Nephron (organoid): ENCODE measurements at regions not wholly inside any gene's neighbourhood (a gene's known extent, or its start where the extent isn't known, plus 50 kb on each side); places are given as distances from the start of the nearest gene placed in this dataset.

Experiments used
- H3K27ac Mint-ChIP-seq, 3 experiments: 2 replicates each; pipeline ENCODE4 v1.8.0; 2020; ENCODE audit warnings: mixed read lengths in 3 of 3, mild to moderate bottlenecking in 2 of 3, moderate library complexity in 1 of 3
- H3K27me3 Mint-ChIP-seq: 2 replicates; pipeline ENCODE4 v1.8.0; 2021; ENCODE audit warnings: low read depth, mild to moderate bottlenecking, moderate library complexity, mixed read lengths
- H3K36me3 Mint-ChIP-seq: 2 replicates; pipeline ENCODE4 v1.8.0; 2020; ENCODE audit warnings: low read depth, mixed read lengths
- H3K4me1 Mint-ChIP-seq: 2 replicates; pipeline ENCODE4 v1.8.0; 2020; ENCODE audit warnings: mixed read lengths
- H3K4me3 Mint-ChIP-seq, 3 experiments: 2 replicates each; pipeline ENCODE4 v1.8.0; 2020; ENCODE audit warnings: mild to moderate bottlenecking in 3 of 3, mixed read lengths in 3 of 3, moderate library complexity in 2 of 3
- H3K9me3 Mint-ChIP-seq: 2 replicates; pipeline ENCODE4 v1.8.0; 2020; ENCODE audit warnings: mixed read lengths
- CTCF ChIP-seq, 3 experiments: fragments of 200-600 bp; sonication (generic); IDR thresholded peaks; one replicate each; pipeline ENCODE4 v1.5.0; 2021; ENCODE audit warnings: antibody characterized with exemption in 3 of 3; ENCODE audit not compliant: unreplicated experiment in 3 of 3

- Mint-ChIP-seq H3K9me3 (peaks cover 51% of the 10 kb centered on the region), H3K4me3 (no peak overlapping the region), H3K27me3 (no peaks in the 10 kb centered on the region), H3K4me1 (no peaks in the 10 kb centered on the region), H3K27ac (no peak overlapping the region), H3K36me3 (no peaks in the 10 kb centered on the region)
- TF ChIP-seq CTCF (IDR thresholded peaks at IDR 0.05; ENCODE audit: unreplicated experiment in 3 of 3) = no peak
Measured at GRCh38 chr7:56188823-56189346, 72.7 kb upstream of the NUPR2 start.

GRCh38 chr7:56188376-56188775 is 72.2 kb upstream of the NUPR2 start:
- no peak overlapping the region for H3K27ac Mint-ChIP-seq
- TF ChIP-seq CTCF (IDR thresholded peaks at IDR 0.05; ENCODE audit: unreplicated experiment in 3 of 3) = no peak
- no peak overlapping the region for H3K4me3 Mint-ChIP-seq
- no peaks in the 10 kb centered on the region for H3K36me3 Mint-ChIP-seq
- H3K9me3 Mint-ChIP-seq = peaks cover 47% of the 10 kb centered on the region
- no peaks in the 10 kb centered on the region for H3K27me3 Mint-ChIP-seq
- H3K4me1 Mint-ChIP-seq = no peaks in the 10 kb centered on the region

DNA sequence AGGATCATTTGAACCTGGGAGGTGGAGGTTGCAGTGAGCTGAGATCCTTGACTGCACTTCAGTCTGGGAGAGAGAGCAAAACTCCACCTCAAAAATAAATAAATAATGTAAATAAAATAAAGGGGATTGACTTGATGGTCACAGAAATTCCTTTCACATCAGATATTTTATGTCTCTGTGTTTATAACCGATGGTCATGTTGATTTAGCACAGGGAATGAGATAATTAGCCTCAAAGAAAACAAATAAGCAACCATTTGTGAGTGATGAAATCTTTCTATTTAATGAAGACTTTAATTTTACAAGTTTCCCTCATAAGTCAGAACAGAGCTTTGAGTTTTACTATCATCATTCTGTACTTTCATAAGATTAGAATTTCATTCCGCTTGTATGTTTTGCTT is 64.8 kb upstream of the NUPR2 start:
- no peak for TF ChIP-seq CTCF (IDR thresholded peaks at IDR 0.05; ENCODE audit: unreplicated experiment in 3 of 3)
- H3K27ac Mint-ChIP-seq = no peak overlapping the region
- no peak overlapping the region for H3K4me3 Mint-ChIP-seq
- no peaks in the 10 kb centered on the region for H3K4me1 Mint-ChIP-seq
- H3K27me3 Mint-ChIP-seq = no peaks in the 10 kb centered on the region
- H3K36me3 Mint-ChIP-seq = no peaks in the 10 kb centered on the region
- peaks cover 47% of the 10 kb centered on the region for H3K9me3 Mint-ChIP-seq

- TF ChIP-seq CTCF (IDR thresholded peaks at IDR 0.05; ENCODE audit: unreplicated experiment in 3 of 3) = no peak
- peaks cover 7% of the 10 kb centered on the region for H3K36me3 Mint-ChIP-seq
- H3K4me1 Mint-ChIP-seq = no peaks in the 10 kb centered on the region
- no peaks in the 10 kb centered on the region for H3K27me3 Mint-ChIP-seq
- peaks cover 45% of the 10 kb centered on the region for H3K9me3 Mint-ChIP-seq
- no peak overlapping the region for H3K27ac Mint-ChIP-seq
- H3K4me3 Mint-ChIP-seq = no peak overlapping the region
Measured at GRCh38 chr7:56175771-56176170, 59.6 kb upstream of the NUPR2 start.

DNA sequence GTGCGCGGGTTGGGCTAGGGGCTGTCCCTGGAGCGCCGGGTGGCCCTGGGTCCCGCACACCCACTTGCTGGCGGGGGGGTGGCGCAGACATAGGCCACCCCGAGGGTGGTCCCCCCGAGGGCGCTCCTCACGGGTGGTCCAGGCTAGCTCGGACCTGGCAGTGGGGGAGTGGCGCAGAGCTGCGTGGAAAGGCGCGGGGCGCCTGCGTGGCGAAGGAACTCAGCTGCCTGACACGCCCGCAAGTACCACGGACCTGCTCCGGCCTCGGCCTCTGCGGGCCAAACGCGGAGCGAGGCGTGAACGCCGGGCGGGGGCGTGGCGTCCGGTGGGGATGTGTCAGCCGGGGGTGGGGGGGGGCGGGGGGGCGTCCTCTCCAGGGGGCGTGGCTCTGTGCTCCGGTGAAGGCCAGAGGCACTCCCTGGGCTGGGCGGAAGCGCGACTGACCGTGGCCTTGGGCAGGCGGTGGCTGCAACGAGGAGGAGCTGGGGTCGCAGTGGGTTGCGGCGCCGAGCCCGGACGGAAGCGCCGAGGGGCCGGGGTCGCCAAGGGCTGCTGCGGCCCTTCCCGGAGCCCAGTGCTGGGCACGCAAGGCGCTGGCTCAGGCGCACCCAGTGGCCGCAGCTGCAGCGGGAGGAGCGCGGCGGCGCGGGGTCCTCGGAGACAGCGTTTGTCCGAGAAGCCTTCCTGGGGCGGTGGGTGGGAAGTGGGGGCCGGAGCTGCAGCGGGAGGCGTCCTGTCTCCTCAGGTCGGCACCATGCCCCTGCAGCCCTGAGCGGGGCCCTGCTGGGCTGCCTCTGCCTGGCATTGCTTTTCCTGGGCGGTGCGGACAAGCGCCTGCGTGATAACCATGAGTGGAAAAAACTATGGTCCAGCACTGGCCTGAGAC is 58.9 kb upstream of the NUPR2 start:
- H3K4me1 Mint-ChIP-seq = no peaks in the 10 kb centered on the region
- no peak for TF ChIP-seq CTCF (IDR thresholded peaks at IDR 0.05; ENCODE audit: unreplicated experiment in 3 of 3)

More for the DNA sequence above, 58.9 kb upstream of the NUPR2 start:
- Mint-ChIP-seq H3K36me3 (peaks cover 7% of the 10 kb centered on the region), H3K9me3 (peaks cover 49% of the 10 kb centered on the region), H3K27ac (no peak overlapping the region), H3K27me3 (no peaks in the 10 kb centered on the region), H3K4me3 (no peak overlapping the region)
